Spleen (tissue), 11 donors: ENCODE measurements at regions not wholly inside any gene's neighbourhood (a gene's known extent, or its start where the extent isn't known, plus 50 kb on each side); places are given as distances from the start of the nearest gene placed in this dataset.

ENCODE experiments used
- DNase-seq: peaks from one replicate; pipeline ENCODE4 v3.0.0-alpha.2; 2020
- H3K27ac ChIP-seq, 8 donors: fragments of 200-600 bp; sonication (generic) in 7 of 8; 1 replicate in 4 of 8; 2 replicates in 4 of 8; pipeline versions ENCODE4 v1.5.0 to v1.8.0; 2016 to 2021; ENCODE audit warnings: inconsistent platforms in 4 of 8, mild to moderate bottlenecking in 4 of 8, moderate library complexity in 1 of 8
- H3K27me3 ChIP-seq, 7 donors: fragments of 200-600 bp; sonication (generic) in 6 of 7; replicated peaks in 1 of 7; 1 replicate in 4 of 7; 2 replicates in 3 of 7; pipeline versions ENCODE4 v1.5.0 to v1.8.0; 2016 to 2021; ENCODE audit warnings: inconsistent platforms in 3 of 7, mild to moderate bottlenecking in 1 of 7
- H3K36me3 ChIP-seq, 6 donors: fragments of 200-600 bp; sonication (generic) in 5 of 6; 1 replicate in 4 of 6; 2 replicates in 2 of 6; pipeline versions ENCODE4 v1.5.0 to v1.8.0; 2016 to 2021; ENCODE audit warnings: inconsistent platforms in 2 of 6
- H3K4me1 ChIP-seq, 6 donors: fragments of 200-600 bp; sonication (generic) in 5 of 6; 1 replicate in 3 of 6; 2 replicates in 3 of 6; pipeline versions ENCODE4 v1.5.0 to v1.8.0; 2016 to 2021; ENCODE audit warnings: inconsistent platforms in 3 of 6
- H3K4me3 ChIP-seq, 8 donors: fragments of 200-600 bp; sonication (generic) in 7 of 8; 1 replicate in 4 of 8; 2 replicates in 4 of 8; pipeline versions ENCODE4 v1.5.0 to v1.8.0; 2016 to 2021; ENCODE audit warnings: inconsistent platforms in 4 of 8, mild to moderate bottlenecking in 4 of 8, moderate library complexity in 2 of 8
- H3K9me3 ChIP-seq, 8 donors: fragments of 200-600 bp; sonication (generic) in 7 of 8; 1 replicate in 4 of 8; 2 replicates in 4 of 8; pipeline versions ENCODE4 v1.5.0 to v1.8.0; 2016 to 2021; ENCODE audit warnings: inconsistent platforms in 4 of 8
- CTCF ChIP-seq, 11 experiments: fragments of 200-600 bp in 7 of 11; fragments of 450-650 bp in 4 of 11; sonication (generic) in 4 of 11; IDR thresholded peaks in 8 of 11; conservative IDR thresholded peaks in 3 of 11; 1 replicate in 7 of 11; 2 replicates in 4 of 11; pipeline versions ENCODE4 v1.4.0 to v1.8.0; 2016 to 2021; ENCODE audit warnings: antibody characterized with exemption in 11 of 11, inconsistent platforms in 4 of 11, mild to moderate bottlenecking in 1 of 11
- POLR2A ChIP-seq, 3 donors: fragments of 450-650 bp; IDR thresholded peaks; one replicate each; pipeline ENCODE4 v1.5.1; 2017; ENCODE audit warnings: antibody characterized with exemption in 3 of 3, mild to moderate bottlenecking in 1 of 3
- POLR2AphosphoS5 ChIP-seq, 3 donors: sonication (generic); formaldehyde crosslinking; IDR thresholded peaks; one replicate each; pipeline ENCODE4 v1.5.1; 2017; ENCODE audit warnings: antibody characterized with exemption in 3 of 3
- WGBS, 5 donors: extraction: QIAGEN DNeasy Blood & Tissue Kit in 3 of 5; methylation state at CpG; one replicate each; pipeline versions ENCODE4 v1.1.5 to v1.1.7; 2013 to 2018; 5-methylcytosine and 5-hydroxymethylcytosine counted together
- intact Hi-C: fragments of 100-400 bp; cut with DNase I; formaldehyde crosslinking; loops from one replicate; pipeline ENCODE4 v1.15.0; 2023; ENCODE audit warnings: low total_unique reads
- donor health status: healthy with polysubstance abuse.
- donor health status: DM: no; HTN: no; CAD: no; lungs with moderate emphysema.
- donor health status: DM: no; HTN: no; CAD: no.
- donor health status: Bipolar disorder and iron deficiency.
- donor health status: healthy.
- donor health status: DM: no; HTN: no; CAD: no.
- donor health status: DM: yes; HTN: yes; CAD: no.

GRCh38 chr4:177006331-177006730, 213.6 kb upstream of the VEGFC start:
- intact Hi-C loops: no loop called here
- H3K4me1 ChIP-seq: no peaks in the 10 kb centered on the region
- H3K9me3 ChIP-seq: peaks cover 0 to under 1% (median 0%) of the 10 kb centered on the region in 8 donors
- H3K4me3 ChIP-seq: no peak overlapping the region
- no peak for DNase-seq
- no peaks in the 10 kb centered on the region for H3K27me3 ChIP-seq
- H3K27ac ChIP-seq: no peak overlapping the region
- no peak for TF ChIP-seq CTCF (IDR thresholded peaks at IDR 0.05 in 8 of 11, conservative IDR thresholded peaks at IDR 0.05 in 3 of 11)
- TF ChIP-seq POLR2AphosphoS5 (IDR thresholded peaks at IDR 0.05): no peak
- TF ChIP-seq POLR2A (IDR thresholded peaks at IDR 0.05): no peak
- no peaks in the 10 kb centered on the region for H3K36me3 ChIP-seq

- Histone ChIP-seq H3K4me1 (no peaks in the 10 kb centered on the region), H3K27ac (no peak overlapping the region), H3K9me3 (peaks cover 5 to 17% (median 13%) of the 10 kb centered on the region in 8 donors), H3K27me3 (no peaks in the 10 kb centered on the region), H3K36me3 (no peaks in the 10 kb centered on the region), H3K4me3 (no peak overlapping the region)
- no peak for DNase-seq
- 70 to 80% (median 77%) methylated on average over 1 of the region's 1 CpG for WGBS, 5 donors
- TF ChIP-seq POLR2A (IDR thresholded peaks at IDR 0.05): no peak
- no peak for TF ChIP-seq POLR2AphosphoS5 (IDR thresholded peaks at IDR 0.05)
- TF ChIP-seq CTCF (IDR thresholded peaks at IDR 0.05 in 8 of 11, conservative IDR thresholded peaks at IDR 0.05 in 3 of 11): no peak
- intact Hi-C loops: no loop called here
Observed at GRCh38 chr4:177008071-177008835, 215.5 kb upstream of the VEGFC start.

GRCh38 chr4:177008836-177009501, 216.2 kb upstream of the VEGFC start:
- TF ChIP-seq POLR2AphosphoS5 (IDR thresholded peaks at IDR 0.05) (no peak), POLR2A (IDR thresholded peaks at IDR 0.05) (no peak), CTCF (IDR thresholded peaks at IDR 0.05 in 8 of 11, conservative IDR thresholded peaks at IDR 0.05 in 3 of 11) (no peak)
- H3K36me3 ChIP-seq: no peaks in the 10 kb centered on the region
- H3K4me3 ChIP-seq: no peak overlapping the region
- WGBS, 5 donors: 79 to 89% (median 80%) methylated on average over 4 of the region's 4 CpGs
- H3K27me3 ChIP-seq: no peaks in the 10 kb centered on the region
- DNase-seq: no peak
- H3K27ac ChIP-seq: no peak overlapping the region
- intact Hi-C loops: no loop called here
- H3K4me1 ChIP-seq: no peaks in the 10 kb centered on the region
- peaks cover 8 to 24% (median 20%) of the 10 kb centered on the region in 8 donors for H3K9me3 ChIP-seq

GRCh38 chr4:177010418-177010817, 217.7 kb upstream of the VEGFC start:
- Histone ChIP-seq H3K27me3 (no peaks in the 10 kb centered on the region), H3K36me3 (no peaks in the 10 kb centered on the region), H3K9me3 (peaks cover 8 to 28% (median 23%) of the 10 kb centered on the region in 8 donors), H3K27ac (no peak overlapping the region), H3K4me3 (no peak overlapping the region), H3K4me1 (no peaks in the 10 kb centered on the region)
- TF ChIP-seq POLR2A (IDR thresholded peaks at IDR 0.05) (no peak), CTCF (IDR thresholded peaks at IDR 0.05 in 8 of 11, conservative IDR thresholded peaks at IDR 0.05 in 3 of 11) (no peak), POLR2AphosphoS5 (IDR thresholded peaks at IDR 0.05) (no peak)
- WGBS, 5 donors: 43 to 68% (median 46%) methylated on average over 2 of the region's 2 CpGs
- intact Hi-C loops: no loop called here
- DNase-seq: no peak
